GM12864 (cell line): ENCODE measurements at regions not wholly inside any gene's neighbourhood (a gene's known extent, or its start where the extent isn't known, plus 50 kb on each side); places are given as distances from the start of the nearest gene placed in this dataset.
"Not testable (repeated sequence)": the region's sequence is repeated elsewhere in the genome, so short reads cannot be mapped to it uniquely, and the experiment has no call there.

Experiments used
- DNase-seq: peaks from one replicate; pipeline ENCODE4 v3.0.0-alpha.2; 2011; ENCODE audit warnings: low read depth
- H3K4me3 ChIP-seq: 2 replicates; pipeline ENCODE4 v1.5.1; 2011; ENCODE audit warnings: mild to moderate bottlenecking, low read depth, low read length, control low read depth
- CTCF ChIP-seq: IDR thresholded peaks from 2 replicates; pipeline ENCODE4 v1.5.1; 2011; ENCODE audit warnings: low read depth, mild to moderate bottlenecking, moderate library complexity, low read length, control low read depth, inconsistent platforms; ENCODE audit errors: missing control alignments

- no peak for DNase-seq
- H3K4me3 ChIP-seq: no peak overlapping the region
- TF ChIP-seq CTCF: no peak
Measured at GRCh38 chrX:35622040-35622439, 176.1 kb upstream of the MAGEB16 start.

GRCh38 chrX:35622601-35623000 lies 175.5 kb upstream of the MAGEB16 start:
- no peak for TF ChIP-seq CTCF
- no peak for DNase-seq
- no peak overlapping the region for H3K4me3 ChIP-seq

GRCh38 chrX:35625714-35626113 lies 172.4 kb upstream of the MAGEB16 start:
- H3K4me3 ChIP-seq: no peak overlapping the region
- DNase-seq: no peak
- no peak for TF ChIP-seq CTCF

- no peak overlapping the region for H3K4me3 ChIP-seq
- TF ChIP-seq CTCF: no peak
- no peak for DNase-seq
Measured at GRCh38 chrX:35626124-35626523, 172.0 kb upstream of the MAGEB16 start.

DNA sequence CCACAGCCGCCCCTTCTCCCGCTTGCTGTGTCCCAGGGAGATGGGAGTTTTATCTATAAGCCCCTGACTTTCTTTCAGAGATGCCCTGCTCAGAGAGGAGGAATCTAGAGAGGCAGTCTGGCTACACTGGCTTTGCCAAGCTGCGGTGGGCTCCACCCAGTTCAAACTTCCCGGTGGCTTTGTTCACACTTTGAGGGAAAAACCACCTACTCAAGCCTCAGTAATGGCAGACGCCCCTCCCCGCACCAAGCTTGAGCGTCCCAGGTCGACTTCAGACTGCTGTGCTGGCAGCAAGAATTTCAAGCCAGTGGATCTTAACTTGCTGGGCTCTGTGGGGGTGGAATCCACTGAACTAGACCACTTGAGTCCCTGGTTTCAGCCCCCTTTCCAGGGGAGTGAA lies 162.2 kb upstream of the MAGEB16 start:
- not testable (repeated sequence) for DNase-seq, H3K4me3 ChIP-seq

GRCh38 chrX:35664833-35665232 lies 133.3 kb upstream of the MAGEB16 start:
- no peak for DNase-seq
- no peak overlapping the region for H3K4me3 ChIP-seq
- TF ChIP-seq CTCF: no peak

GRCh38 chrX:35665311-35665710 lies 132.8 kb upstream of the MAGEB16 start:
- no peak for TF ChIP-seq CTCF
- no peak overlapping the region for H3K4me3 ChIP-seq
- no peak for DNase-seq

DNA sequence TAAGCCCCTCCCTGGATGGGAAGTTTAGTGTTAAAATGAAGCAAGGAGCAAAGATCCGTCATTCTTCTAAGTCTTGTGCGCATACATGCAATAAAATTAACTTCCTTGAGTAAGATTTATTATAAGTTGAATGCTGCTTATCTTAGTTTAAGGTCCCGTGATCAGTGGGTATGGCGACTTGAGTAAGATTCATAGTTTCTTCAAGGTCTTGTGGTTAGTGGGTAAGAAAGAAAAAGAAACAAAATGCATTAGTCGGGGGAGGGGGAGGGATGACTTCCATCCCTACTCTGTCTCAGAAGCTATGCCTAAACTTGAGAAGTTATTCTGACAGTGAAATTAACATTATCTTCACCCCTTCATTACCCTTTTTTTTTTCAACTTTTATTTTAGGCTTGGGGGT lies 127.3 kb upstream of the MAGEB16 start:
- no peak overlapping the region for H3K4me3 ChIP-seq
- DNase-seq: no peak
- no peak for TF ChIP-seq CTCF
